ENCODE measurements at regions not wholly inside any gene's neighbourhood (a gene's known extent, or its start where the extent isn't known, plus 50 kb on each side); places are given as distances from the start of the nearest gene placed in this dataset.

GRCh38 chr3:148150141-148150540, 547.6 kb upstream of the AGTR1 start:
- CTCF ChIA-PET = no interaction called here

GRCh38 chr3:148158210-148158609, 539.5 kb upstream of the AGTR1 start:
- Histone ChIP-seq H3K27ac (ENCODE audit: low read length) (no peak overlapping the region), H3K36me3 (ENCODE audit: control insufficient read depth, insufficient read depth, low read length) (no peaks in the 10 kb centered on the region), H3K4me1 (ENCODE audit: control insufficient read depth, insufficient read depth, low read length) (no peaks in the 10 kb centered on the region), H3K27me3 (ENCODE audit: control insufficient read depth, insufficient read depth, low read length) (no peaks in the 10 kb centered on the region), H3K4me3 (ENCODE audit: low read depth in 2 of 2, low read length in 2 of 2) (no peak overlapping the region), H3K9me3 (ENCODE audit: control insufficient read depth, insufficient read depth, low read depth, low read length) (peaks cover 5% of the 10 kb centered on the region; the same call in 1 of the 2 replicates)
- no peak for ATAC-seq
- in situ Hi-C loops (cut with HindIII; ENCODE audit: low pct_unique_long_range_greater_than_20kb, low sequenced_read_pairs) (no loop called here), intact Hi-C loops (cut with micrococcal nuclease; ENCODE audit: unreplicated experiment) (no loop called here)
- CTCF ChIA-PET = no interaction called here
- BruUV-seq (replicated peaks) = no TSS peak
- no peak for TF ChIP-seq TCF7L2 (IDR thresholded peaks at IDR 0.05; ENCODE audit: low read depth, low read length)
- no peak for TF ChIP-seq CTCF (IDR thresholded peaks at IDR 0.05)
- TF ChIP-seq POLR2AphosphoS5 (IDR thresholded peaks at IDR 0.05; ENCODE audit: low read depth, low read length) = no peak
- no peak for TF ChIP-seq SIN3A (IDR thresholded peaks at IDR 0.05; ENCODE audit: borderline replicate concordance, insufficient read depth, low read depth, low read length)
- TF ChIP-seq REST (IDR thresholded peaks at IDR 0.05; ENCODE audit: insufficient read depth in 1 of 2, low read depth in 2 of 2, low read length in 1 of 2) = no peak
- POLR2A ChIA-PET = no interaction called here
- no peak for DNase-seq (ENCODE audit: low read depth, low spot score)

More at GRCh38 chr3:148150141-148150540, 547.6 kb upstream of the AGTR1 start:
- ATAC-seq (no peak), DNase-seq (ENCODE audit: low read depth, low spot score) (no peak)
- H3K4me3 ChIP-seq (ENCODE audit: low read depth in 2 of 2, low read length in 2 of 2) = no peak overlapping the region
- intact Hi-C loops (cut with micrococcal nuclease; ENCODE audit: unreplicated experiment) = no loop called here
- POLR2A ChIA-PET = no interaction called here
- no peak overlapping the region for H3K27ac ChIP-seq (ENCODE audit: low read length)
- H3K36me3 ChIP-seq (ENCODE audit: control insufficient read depth, insufficient read depth, low read length) = no peaks in the 10 kb centered on the region
- no peaks in the 10 kb centered on the region for H3K9me3 ChIP-seq (ENCODE audit: control insufficient read depth, insufficient read depth, low read depth, low read length)
- no peak for TF ChIP-seq TCF7L2 (IDR thresholded peaks at IDR 0.05; ENCODE audit: low read depth, low read length)
- TF ChIP-seq POLR2AphosphoS5 (IDR thresholded peaks at IDR 0.05; ENCODE audit: low read depth, low read length) = no peak
- TF ChIP-seq CTCF (IDR thresholded peaks at IDR 0.05) = no peak
- TF ChIP-seq REST (IDR thresholded peaks at IDR 0.05; ENCODE audit: insufficient read depth in 1 of 2, low read depth in 2 of 2, low read length in 1 of 2) = no peak
- no peak for TF ChIP-seq SIN3A (IDR thresholded peaks at IDR 0.05; ENCODE audit: borderline replicate concordance, insufficient read depth, low read depth, low read length)
- H3K4me1 ChIP-seq (ENCODE audit: control insufficient read depth, insufficient read depth, low read length) = no peaks in the 10 kb centered on the region
- H3K27me3 ChIP-seq (ENCODE audit: control insufficient read depth, insufficient read depth, low read length) = no peaks in the 10 kb centered on the region
- BruUV-seq (replicated peaks) = no TSS peak
- in situ Hi-C loops (cut with HindIII; ENCODE audit: low pct_unique_long_range_greater_than_20kb, low sequenced_read_pairs) = no loop called here

All from Panc1 (cell line).